ENCODE measurements at regions not wholly inside any gene's neighbourhood (a gene's known extent, or its start where the extent isn't known, plus 50 kb on each side); places are given as distances from the start of the nearest gene placed in this dataset.

DNA sequence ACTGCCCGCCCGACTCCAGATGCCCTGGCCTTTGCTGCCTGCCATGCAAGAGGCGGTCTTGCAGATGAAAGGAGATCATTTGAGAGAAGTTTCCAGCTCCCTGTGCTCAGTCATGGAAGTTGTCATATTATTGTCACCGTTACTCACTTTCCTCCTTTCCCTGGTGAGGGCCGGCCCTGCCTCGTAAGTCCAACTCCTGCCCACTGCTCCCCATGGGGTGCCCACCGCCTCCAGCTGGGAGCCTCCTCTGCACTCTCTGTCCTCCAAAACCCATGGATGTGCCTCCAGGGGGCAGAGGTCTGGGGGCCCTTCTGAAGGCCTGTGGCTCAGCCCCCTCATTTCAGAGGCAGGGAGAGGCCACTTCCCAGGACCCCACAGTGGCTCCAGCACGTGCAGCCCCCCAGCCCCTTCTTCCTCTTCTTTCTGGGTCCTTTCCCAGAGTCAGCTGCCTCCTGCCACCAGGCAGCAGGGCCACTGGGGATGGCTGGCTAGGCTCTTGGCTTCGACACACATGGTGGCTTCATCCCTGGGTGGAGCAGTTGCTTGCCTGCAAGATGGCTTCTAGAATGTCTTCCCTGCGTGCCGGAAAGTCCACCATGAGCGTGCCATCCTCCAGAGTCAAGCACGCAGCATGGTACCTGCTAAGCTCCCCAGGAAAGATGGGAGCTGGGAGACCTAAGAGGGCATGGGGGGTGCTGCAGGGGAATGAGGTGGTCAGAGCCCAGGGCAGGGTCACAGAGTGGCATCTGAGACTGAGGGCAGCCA, 97.9 kb upstream of the RUNX3 start:
- peaks cover 99% of the 10 kb centered on the region for H3K4me1 ChIP-seq (ENCODE audit: control insufficient read depth, low read length)
- peaks cover 26% of the 10 kb centered on the region for H3F3A ChIP-seq (ENCODE audit: control insufficient read depth, insufficient read depth)
- H3K27me3 ChIP-seq (ENCODE audit: control insufficient read depth, low read length) = no peaks in the 10 kb centered on the region
- no peaks in the 10 kb centered on the region for H3K79me2 ChIP-seq (ENCODE audit: control insufficient read depth, low read length)
- peak overlapping the region; percentile 81 for H3K4me2 ChIP-seq (ENCODE audit: low read length)
- H3K27ac ChIP-seq (ENCODE audit: low read depth, low read length) = peak overlapping the region; percentile 59
- no peaks in the 10 kb centered on the region for H3K9me2 ChIP-seq (replicated peaks; ENCODE audit: control insufficient read depth, low read length)
- no peaks in the 10 kb centered on the region for H3K36me3 ChIP-seq (ENCODE audit: control insufficient read depth, low read length)
- H3K4me3 ChIP-seq (ENCODE audit: low read length) = peak overlapping the region; percentile 62
- H3K9me3 ChIP-seq (ENCODE audit: control insufficient read depth, insufficient read depth, low read length) = no peaks in the 10 kb centered on the region
- H4K20me1 ChIP-seq (ENCODE audit: control insufficient read depth, insufficient read depth, low read depth, low read length) = no peaks in the 10 kb centered on the region
- no peak for TF ChIP-seq EZH2phosphoT487 (IDR thresholded peaks at IDR 0.05; ENCODE audit: borderline replicate concordance, low read length)
- TF ChIP-seq, protein P1, sequence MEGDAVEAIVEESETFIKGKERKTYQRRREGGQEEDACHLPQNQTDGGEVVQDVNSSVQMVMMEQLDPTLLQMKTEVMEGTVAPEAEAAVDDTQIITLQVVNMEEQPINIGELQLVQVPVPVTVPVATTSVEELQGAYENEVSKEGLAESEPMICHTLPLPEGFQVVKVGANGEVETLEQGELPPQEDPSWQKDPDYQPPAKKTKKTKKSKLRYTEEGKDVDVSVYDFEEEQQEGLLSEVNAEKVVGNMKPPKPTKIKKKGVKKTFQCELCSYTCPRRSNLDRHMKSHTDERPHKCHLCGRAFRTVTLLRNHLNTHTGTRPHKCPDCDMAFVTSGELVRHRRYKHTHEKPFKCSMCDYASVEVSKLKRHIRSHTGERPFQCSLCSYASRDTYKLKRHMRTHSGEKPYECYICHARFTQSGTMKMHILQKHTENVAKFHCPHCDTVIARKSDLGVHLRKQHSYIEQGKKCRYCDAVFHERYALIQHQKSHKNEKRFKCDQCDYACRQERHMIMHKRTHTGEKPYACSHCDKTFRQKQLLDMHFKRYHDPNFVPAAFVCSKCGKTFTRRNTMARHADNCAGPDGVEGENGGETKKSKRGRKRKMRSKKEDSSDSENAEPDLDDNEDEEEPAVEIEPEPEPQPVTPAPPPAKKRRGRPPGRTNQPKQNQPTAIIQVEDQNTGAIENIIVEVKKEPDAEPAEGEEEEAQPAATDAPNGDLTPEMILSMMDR (IDR thresholded peaks at IDR 0.05; ENCODE audit: low read depth, low read length, poor library complexity, severe bottlenecking) = peak; percentile 10

DNA sequence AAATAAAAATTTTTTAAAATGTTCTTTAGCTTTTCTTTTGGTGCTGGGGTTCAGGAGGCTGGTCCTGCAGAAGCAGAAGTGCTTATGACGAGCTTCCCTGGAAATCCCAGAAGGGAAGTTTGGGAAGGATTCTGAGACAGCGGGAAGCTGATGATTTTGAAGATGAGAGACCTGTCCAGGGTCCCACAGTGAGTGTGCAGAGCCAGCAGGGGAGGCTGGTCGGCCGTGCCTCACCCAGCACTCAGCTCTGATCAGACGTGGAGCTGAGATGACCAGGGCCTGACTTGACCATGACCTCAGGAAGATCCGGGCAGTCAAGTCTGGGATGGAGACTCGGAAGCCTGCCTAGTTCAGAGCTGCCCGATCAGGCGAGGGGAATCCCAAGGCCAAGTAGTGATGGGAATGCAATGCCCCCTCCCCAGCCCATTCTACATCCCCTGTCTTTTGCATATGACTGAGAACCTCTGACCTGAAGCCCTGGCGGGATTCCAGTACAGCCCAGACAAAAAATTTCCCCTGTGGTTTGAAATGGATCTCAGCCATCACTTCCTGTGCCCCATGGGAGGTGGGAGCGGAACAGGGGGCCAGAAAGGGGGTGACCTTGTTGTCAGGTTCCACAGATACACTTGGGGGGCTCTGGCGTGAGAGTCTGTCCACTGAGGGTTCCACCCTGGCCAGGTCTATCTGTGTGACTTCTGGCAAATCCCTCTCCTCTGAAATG, 96.8 kb upstream of the RUNX3 start:
- no peaks in the 10 kb centered on the region for H3K27me3 ChIP-seq (ENCODE audit: control insufficient read depth, low read length)
- peaks cover 99% of the 10 kb centered on the region for H3K4me1 ChIP-seq (ENCODE audit: control insufficient read depth, low read length)
- H3K27ac ChIP-seq (ENCODE audit: low read depth, low read length) = peak overlapping the region; percentile 19; the same call in 1 of the 2 replicates
- H3K9me2 ChIP-seq (replicated peaks; ENCODE audit: control insufficient read depth, low read length) = no peaks in the 10 kb centered on the region
- peak overlapping the region; percentile 81 for H3K4me2 ChIP-seq (ENCODE audit: low read length)
- no peaks in the 10 kb centered on the region for H3K36me3 ChIP-seq (ENCODE audit: control insufficient read depth, low read length)
- H3K4me3 ChIP-seq (ENCODE audit: low read length) = 0 out of 2 replicates have a peak overlapping the region, but pooled peaks have one; percentile 12
- no peak for TF ChIP-seq EZH2phosphoT487 (IDR thresholded peaks at IDR 0.05; ENCODE audit: borderline replicate concordance, low read length)
- TF ChIP-seq, protein P1 (IDR thresholded peaks at IDR 0.05; ENCODE audit: low read depth, low read length, poor library complexity, severe bottlenecking) = no peak
- no peaks in the 10 kb centered on the region for H4K20me1 ChIP-seq (ENCODE audit: control insufficient read depth, insufficient read depth, low read depth, low read length)
- H3F3A ChIP-seq (ENCODE audit: control insufficient read depth, insufficient read depth) = peaks cover 22% of the 10 kb centered on the region
- H3K79me2 ChIP-seq (ENCODE audit: control insufficient read depth, low read length) = no peaks in the 10 kb centered on the region
- no peaks in the 10 kb centered on the region for H3K9me3 ChIP-seq (ENCODE audit: control insufficient read depth, insufficient read depth, low read length)

DNA sequence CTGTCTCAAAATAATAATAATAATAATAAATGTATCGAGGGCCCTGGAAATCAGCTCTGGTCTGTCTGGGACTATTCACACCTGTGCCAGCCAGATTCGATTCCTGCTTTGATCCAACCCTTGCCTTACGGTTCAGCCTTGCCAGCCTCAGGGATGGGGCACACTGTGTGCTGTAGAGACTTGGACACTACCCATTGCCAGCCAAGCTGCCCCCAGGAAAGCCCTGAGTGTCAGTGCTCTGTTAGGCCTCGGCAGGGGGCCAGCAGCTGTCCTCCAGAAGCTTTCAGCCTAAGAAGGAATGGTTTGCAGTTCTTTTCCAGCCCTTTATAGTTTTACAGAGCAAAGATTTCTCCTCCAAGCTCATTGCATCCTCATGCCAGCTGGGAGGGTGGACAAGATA, 96.2 kb upstream of the RUNX3 start:
- Histone ChIP-seq H3K4me1 (ENCODE audit: control insufficient read depth, low read length) (peaks cover 99% of the 10 kb centered on the region), H3K27ac (ENCODE audit: low read depth, low read length) (no peak overlapping the region; the same call in 1 of the 2 replicates), H3K4me2 (ENCODE audit: low read length) (peak overlapping the region; percentile 81), H3F3A (ENCODE audit: control insufficient read depth, insufficient read depth) (peaks cover 22% of the 10 kb centered on the region), H3K9me3 (ENCODE audit: control insufficient read depth, insufficient read depth, low read length) (no peaks in the 10 kb centered on the region), H3K9me2 (replicated peaks; ENCODE audit: control insufficient read depth, low read length) (no peaks in the 10 kb centered on the region), H3K27me3 (ENCODE audit: control insufficient read depth, low read length) (no peaks in the 10 kb centered on the region), H3K79me2 (ENCODE audit: control insufficient read depth, low read length) (no peaks in the 10 kb centered on the region), H4K20me1 (ENCODE audit: control insufficient read depth, insufficient read depth, low read depth, low read length) (no peaks in the 10 kb centered on the region), H3K36me3 (ENCODE audit: control insufficient read depth, low read length) (no peaks in the 10 kb centered on the region), H3K4me3 (ENCODE audit: low read length) (no peak overlapping the region)
- no peak for TF ChIP-seq EZH2phosphoT487 (IDR thresholded peaks at IDR 0.05; ENCODE audit: borderline replicate concordance, low read length)
- TF ChIP-seq, protein P1 (IDR thresholded peaks at IDR 0.05; ENCODE audit: low read depth, low read length, poor library complexity, severe bottlenecking) = no peak

Measured in DOHH2 (cell line).